GM15510 (cell line): ENCODE measurements at regions not wholly inside any gene's neighbourhood (a gene's known extent, or its start where the extent isn't known, plus 50 kb on each side); places are given as distances from the start of the nearest gene placed in this dataset.

Experiments
- POLR2A ChIP-seq: IDR thresholded peaks from 3 replicates; pipeline ENCODE4 v1.6.1; 2011; ENCODE audit warnings: borderline replicate concordance; ENCODE audit not compliant: insufficient read length; ENCODE audit errors: extremely low read depth

- TF ChIP-seq POLR2A = no peak
Observed at GRCh38 chr3:178480274-178480673, 56.0 kb upstream of the KCNMB2 start.

GRCh38 chr3:178480795-178481194 is 55.4 kb upstream of the KCNMB2 start:
- no peak for TF ChIP-seq POLR2A

- no peak for TF ChIP-seq POLR2A
Observed at GRCh38 chr3:178482981-178483380, 53.3 kb upstream of the KCNMB2 start.

GRCh38 chr3:178483704-178484103 is 52.5 kb upstream of the KCNMB2 start:
- TF ChIP-seq POLR2A = no peak

- no peak for TF ChIP-seq POLR2A
Observed at GRCh38 chr3:178485756-178486155, 50.5 kb upstream of the KCNMB2 start.
